Spleen (tissue), 11 donors: ENCODE measurements at regions not wholly inside any gene's neighbourhood (a gene's known extent, or its start where the extent isn't known, plus 50 kb on each side); places are given as distances from the start of the nearest gene placed in this dataset.

Experiments used
- DNase-seq: peaks from one replicate; pipeline ENCODE4 v3.0.0-alpha.2; 2020
- H3K27ac ChIP-seq, 8 donors: fragments of 200-600 bp; sonication (generic) in 7 of 8; 1 replicate in 4 of 8; 2 replicates in 4 of 8; pipeline versions ENCODE4 v1.5.0 to v1.8.0; 2016 to 2021; ENCODE audit warnings: inconsistent platforms in 4 of 8, mild to moderate bottlenecking in 4 of 8, moderate library complexity in 1 of 8
- H3K27me3 ChIP-seq, 7 donors: fragments of 200-600 bp; sonication (generic) in 6 of 7; replicated peaks in 1 of 7; 1 replicate in 4 of 7; 2 replicates in 3 of 7; pipeline versions ENCODE4 v1.5.0 to v1.8.0; 2016 to 2021; ENCODE audit warnings: inconsistent platforms in 3 of 7, mild to moderate bottlenecking in 1 of 7
- H3K36me3 ChIP-seq, 6 donors: fragments of 200-600 bp; sonication (generic) in 5 of 6; 1 replicate in 4 of 6; 2 replicates in 2 of 6; pipeline versions ENCODE4 v1.5.0 to v1.8.0; 2016 to 2021; ENCODE audit warnings: inconsistent platforms in 2 of 6
- H3K4me1 ChIP-seq, 6 donors: fragments of 200-600 bp; sonication (generic) in 5 of 6; 1 replicate in 3 of 6; 2 replicates in 3 of 6; pipeline versions ENCODE4 v1.5.0 to v1.8.0; 2016 to 2021; ENCODE audit warnings: inconsistent platforms in 3 of 6
- H3K4me3 ChIP-seq, 8 donors: fragments of 200-600 bp; sonication (generic) in 7 of 8; 1 replicate in 4 of 8; 2 replicates in 4 of 8; pipeline versions ENCODE4 v1.5.0 to v1.8.0; 2016 to 2021; ENCODE audit warnings: inconsistent platforms in 4 of 8, mild to moderate bottlenecking in 4 of 8, moderate library complexity in 2 of 8
- H3K9me3 ChIP-seq, 8 donors: fragments of 200-600 bp; sonication (generic) in 7 of 8; 1 replicate in 4 of 8; 2 replicates in 4 of 8; pipeline versions ENCODE4 v1.5.0 to v1.8.0; 2016 to 2021; ENCODE audit warnings: inconsistent platforms in 4 of 8
- POLR2A ChIP-seq, 3 donors: fragments of 450-650 bp; IDR thresholded peaks; one replicate each; pipeline ENCODE4 v1.5.1; 2017; ENCODE audit warnings: antibody characterized with exemption in 3 of 3, mild to moderate bottlenecking in 1 of 3
- POLR2AphosphoS5 ChIP-seq, 3 donors: sonication (generic); formaldehyde crosslinking; IDR thresholded peaks; one replicate each; pipeline ENCODE4 v1.5.1; 2017; ENCODE audit warnings: antibody characterized with exemption in 3 of 3
- WGBS, 5 donors: extraction: QIAGEN DNeasy Blood & Tissue Kit in 3 of 5; methylation state at CpG; one replicate each; pipeline versions ENCODE4 v1.1.5 to v1.1.7; 2013 to 2018; 5-methylcytosine and 5-hydroxymethylcytosine counted together
- intact Hi-C: fragments of 100-400 bp; cut with DNase I; formaldehyde crosslinking; loops from one replicate; pipeline ENCODE4 v1.15.0; 2023; ENCODE audit warnings: low total_unique reads
- TF ChIP-seq, protein P1 (sequence below), 11 experiments: fragments of 200-600 bp in 7 of 11; fragments of 450-650 bp in 4 of 11; sonication (generic) in 4 of 11; IDR thresholded peaks in 8 of 11; conservative IDR thresholded peaks in 3 of 11; 1 replicate in 7 of 11; 2 replicates in 4 of 11; pipeline versions ENCODE4 v1.4.0 to v1.8.0; 2016 to 2021; ENCODE audit warnings: antibody characterized with exemption in 11 of 11, inconsistent platforms in 4 of 11, mild to moderate bottlenecking in 1 of 11
- donor health status: healthy with polysubstance abuse.
- donor health status: DM: no; HTN: no; CAD: no; lungs with moderate emphysema.
- donor health status: DM: no; HTN: no; CAD: no.
- donor health status: Bipolar disorder and iron deficiency.
- donor health status: healthy.
- donor health status: DM: no; HTN: no; CAD: no.
- donor health status: DM: yes; HTN: yes; CAD: no.

GRCh38 chr2:34848691-34849090 lies 1249.6 kb upstream of the FAM98A start:
- TF ChIP-seq, protein P1, sequence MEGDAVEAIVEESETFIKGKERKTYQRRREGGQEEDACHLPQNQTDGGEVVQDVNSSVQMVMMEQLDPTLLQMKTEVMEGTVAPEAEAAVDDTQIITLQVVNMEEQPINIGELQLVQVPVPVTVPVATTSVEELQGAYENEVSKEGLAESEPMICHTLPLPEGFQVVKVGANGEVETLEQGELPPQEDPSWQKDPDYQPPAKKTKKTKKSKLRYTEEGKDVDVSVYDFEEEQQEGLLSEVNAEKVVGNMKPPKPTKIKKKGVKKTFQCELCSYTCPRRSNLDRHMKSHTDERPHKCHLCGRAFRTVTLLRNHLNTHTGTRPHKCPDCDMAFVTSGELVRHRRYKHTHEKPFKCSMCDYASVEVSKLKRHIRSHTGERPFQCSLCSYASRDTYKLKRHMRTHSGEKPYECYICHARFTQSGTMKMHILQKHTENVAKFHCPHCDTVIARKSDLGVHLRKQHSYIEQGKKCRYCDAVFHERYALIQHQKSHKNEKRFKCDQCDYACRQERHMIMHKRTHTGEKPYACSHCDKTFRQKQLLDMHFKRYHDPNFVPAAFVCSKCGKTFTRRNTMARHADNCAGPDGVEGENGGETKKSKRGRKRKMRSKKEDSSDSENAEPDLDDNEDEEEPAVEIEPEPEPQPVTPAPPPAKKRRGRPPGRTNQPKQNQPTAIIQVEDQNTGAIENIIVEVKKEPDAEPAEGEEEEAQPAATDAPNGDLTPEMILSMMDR (IDR thresholded peaks at IDR 0.05 in 8 of 11, conservative IDR thresholded peaks at IDR 0.05 in 3 of 11): no peak
- TF ChIP-seq POLR2A (IDR thresholded peaks at IDR 0.05): no peak
- no peak for TF ChIP-seq POLR2AphosphoS5 (IDR thresholded peaks at IDR 0.05)
- no peaks in the 10 kb centered on the region for H3K4me1 ChIP-seq
- H3K9me3 ChIP-seq: peaks cover 0 to 7% (median 0%) of the 10 kb centered on the region in 8 donors
- H3K27ac ChIP-seq: no peak overlapping the region
- DNase-seq: no peak
- no peak overlapping the region for H3K4me3 ChIP-seq
- H3K36me3 ChIP-seq: no peaks in the 10 kb centered on the region
- intact Hi-C loops: no loop called here
- WGBS, 5 donors: 11 to 23% (median 12%) methylated on average over 3 of the region's 3 CpGs
- H3K27me3 ChIP-seq: no peaks in the 10 kb centered on the region

- 44 to 86% (median 54%) methylated on average over 2 of the region's 2 CpGs for WGBS, 5 donors
- DNase-seq: no peak
- H3K27ac ChIP-seq: no peak overlapping the region
- no peaks in the 10 kb centered on the region for H3K36me3 ChIP-seq
- peaks cover 0 to 7% (median 0%) of the 10 kb centered on the region in 8 donors for H3K9me3 ChIP-seq
- H3K4me1 ChIP-seq: no peaks in the 10 kb centered on the region
- intact Hi-C loops: no loop called here
- H3K27me3 ChIP-seq: no peaks in the 10 kb centered on the region
- no peak overlapping the region for H3K4me3 ChIP-seq
- TF ChIP-seq POLR2AphosphoS5 (IDR thresholded peaks at IDR 0.05) (no peak), POLR2A (IDR thresholded peaks at IDR 0.05) (no peak)
- TF ChIP-seq, protein P1 (IDR thresholded peaks at IDR 0.05 in 8 of 11, conservative IDR thresholded peaks at IDR 0.05 in 3 of 11): no peak
These were observed 1249.0 kb upstream of the FAM98A start for GRCh38 chr2:34848132-34848531.

DNA sequence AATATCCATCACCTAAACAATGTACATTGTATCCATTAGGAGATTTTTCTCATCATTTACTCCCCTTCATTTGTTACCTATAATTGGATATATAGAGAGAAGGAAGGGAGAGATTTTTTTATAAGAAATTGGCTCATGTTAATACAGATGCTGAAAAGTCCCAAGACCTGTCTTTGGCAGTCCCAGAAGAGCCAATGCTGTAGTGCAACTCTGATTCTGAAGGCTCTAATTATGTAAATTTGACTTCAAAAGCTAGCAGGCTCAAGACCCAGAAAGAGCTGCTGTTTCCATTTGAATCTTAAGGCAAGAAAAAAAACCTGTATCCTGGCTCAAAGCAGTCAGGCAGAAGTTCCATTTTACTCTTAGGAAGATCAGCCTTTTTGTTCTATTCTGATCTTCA lies 1245.5 kb upstream of the FAM98A start:
- no peak overlapping the region for H3K27ac ChIP-seq
- intact Hi-C loops: no loop called here
- TF ChIP-seq POLR2A (IDR thresholded peaks at IDR 0.05): no peak
- no peak for TF ChIP-seq POLR2AphosphoS5 (IDR thresholded peaks at IDR 0.05)
- TF ChIP-seq, protein P1 (IDR thresholded peaks at IDR 0.05 in 8 of 11, conservative IDR thresholded peaks at IDR 0.05 in 3 of 11): no peak
- H3K4me3 ChIP-seq: no peak overlapping the region
- peaks cover 0 to 7% (median under 1%) of the 10 kb centered on the region in 8 donors for H3K9me3 ChIP-seq
- DNase-seq: no peak
- no peaks in the 10 kb centered on the region for H3K4me1 ChIP-seq
- H3K36me3 ChIP-seq: no peaks in the 10 kb centered on the region
- H3K27me3 ChIP-seq: no peaks in the 10 kb centered on the region

DNA sequence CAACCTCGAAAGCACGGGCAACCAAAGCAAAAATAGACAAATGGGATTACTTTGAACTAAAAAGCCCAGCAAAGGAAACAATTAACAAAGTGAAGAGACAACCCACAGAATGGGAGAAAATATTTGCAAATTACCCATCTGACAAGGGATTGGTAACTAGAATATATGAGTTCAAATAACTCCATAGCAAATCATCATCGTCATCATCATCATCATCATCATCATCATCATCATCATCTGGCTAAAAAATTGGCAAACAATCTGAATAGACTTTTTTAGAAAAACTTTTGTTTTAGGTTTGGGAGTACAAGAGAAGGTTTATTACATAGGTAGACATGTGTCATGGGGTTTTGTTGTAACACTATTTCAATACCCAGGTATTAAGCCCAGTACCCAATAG lies 1239.3 kb upstream of the FAM98A start:
- Histone ChIP-seq H3K27ac (no peak overlapping the region), H3K36me3 (no peaks in the 10 kb centered on the region), H3K4me1 (no peaks in the 10 kb centered on the region), H3K9me3 (peaks cover 0 to 38% (median 17%) of the 10 kb centered on the region in 8 donors), H3K27me3 (no peaks in the 10 kb centered on the region), H3K4me3 (no peak overlapping the region)
- intact Hi-C loops: no loop called here
- TF ChIP-seq, protein P1 (IDR thresholded peaks at IDR 0.05 in 8 of 11, conservative IDR thresholded peaks at IDR 0.05 in 3 of 11): no peak
- TF ChIP-seq POLR2A (IDR thresholded peaks at IDR 0.05) (no peak), POLR2AphosphoS5 (IDR thresholded peaks at IDR 0.05) (no peak)
- 84 to 92% (median 88%) methylated on average over 3 of the region's 3 CpGs for WGBS, 5 donors
- no peak for DNase-seq
